Germinal center (tissue), 1 donor: ENCODE measurements at regions not wholly inside any gene's neighbourhood (a gene's known extent, or its start where the extent isn't known, plus 50 kb on each side); places are given as distances from the start of the nearest gene placed in this dataset.

ENCODE experiments used
- DNase-seq: peaks from one replicate; pipeline ENCODE4 v3.0.0; 2012; ENCODE audit warnings: mixed read lengths, low spot score

DNA sequence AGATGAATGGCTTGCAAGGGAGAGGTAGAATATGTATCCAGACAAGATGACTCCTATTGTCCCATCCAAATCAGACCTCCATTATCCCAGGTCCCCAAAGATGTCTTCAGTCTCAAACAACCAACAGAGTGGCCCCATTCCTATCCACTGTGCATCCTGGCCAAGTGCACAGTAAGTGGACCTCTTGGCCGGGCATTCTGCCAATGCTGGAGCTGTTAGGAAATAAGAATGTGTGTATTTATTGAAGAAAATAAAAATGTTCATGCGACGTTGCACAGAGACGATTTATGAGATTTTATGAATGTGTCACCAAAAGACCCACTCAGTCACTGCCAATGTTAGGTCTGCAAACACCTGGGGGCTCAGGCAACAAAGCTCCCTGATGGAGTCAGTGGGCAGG, 196.0 kb downstream of the MAFB start:
- DNase-seq, result no peak

DNA sequence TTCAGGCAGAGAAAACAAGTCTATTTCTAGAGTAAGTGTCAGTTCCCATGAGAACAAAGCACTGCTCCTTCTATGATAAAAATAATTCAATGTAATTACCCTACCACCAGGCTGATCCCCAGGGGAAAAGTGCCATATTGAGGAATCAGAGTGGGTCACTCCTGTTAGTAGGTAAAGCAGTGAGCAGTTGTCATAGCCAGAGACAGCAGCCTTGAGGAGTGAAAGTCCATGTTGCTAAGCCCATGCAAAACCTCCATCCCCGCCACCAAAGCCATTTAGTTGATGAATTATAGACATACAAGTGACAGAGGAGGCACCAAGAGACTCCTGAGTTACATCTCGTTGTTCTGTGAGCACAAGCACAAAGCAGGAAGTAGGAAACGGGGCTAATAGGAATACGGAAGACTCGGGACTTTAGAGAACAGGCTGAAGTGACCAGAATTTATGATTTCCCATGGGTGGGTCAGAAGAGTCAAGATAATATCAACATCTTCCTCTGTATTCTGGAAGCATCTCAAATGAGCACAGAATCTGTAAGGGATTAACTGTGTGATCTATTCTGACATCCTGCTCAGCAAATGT, 197.9 kb downstream of the MAFB start:
- DNase-seq, result no peak

DNA sequence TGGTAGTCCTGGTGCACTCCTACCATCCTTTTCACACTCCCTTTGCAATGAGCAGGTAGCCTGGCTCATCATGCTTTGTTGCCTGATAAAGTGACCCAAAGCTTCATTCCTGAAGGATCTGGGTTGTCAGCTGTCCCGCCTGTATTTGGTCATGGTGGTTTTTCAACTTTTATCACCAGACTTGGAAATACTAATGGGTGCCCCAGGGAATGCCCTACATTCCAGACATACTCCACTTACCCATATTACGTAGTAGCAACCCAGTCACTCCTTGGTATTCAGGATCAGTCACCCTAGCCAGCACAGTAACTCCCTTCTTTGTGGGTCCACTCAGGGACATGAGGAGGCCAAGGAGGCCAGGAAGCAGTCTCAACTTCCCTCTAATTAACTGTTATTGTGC, 199.2 kb downstream of the MAFB start:
- no peak for DNase-seq

DNA sequence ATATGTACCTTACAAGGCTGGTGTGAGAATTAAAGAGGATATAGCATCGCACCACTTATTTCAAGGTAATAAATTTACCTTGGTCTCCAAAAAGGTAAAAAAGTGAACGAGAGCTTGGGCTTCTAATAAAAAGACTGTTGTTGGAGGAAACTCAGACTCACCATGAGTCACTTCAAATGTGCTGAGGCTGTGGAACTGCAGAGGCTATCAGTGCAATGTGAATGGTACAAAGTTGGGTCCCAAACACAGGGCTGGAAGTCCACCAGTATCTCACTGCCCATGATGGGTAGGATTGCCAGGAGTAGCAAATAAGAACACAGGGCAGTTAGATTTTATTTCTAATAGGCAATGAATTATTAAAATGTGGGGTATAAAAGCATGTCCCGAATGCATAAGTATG, 200.6 kb downstream of the MAFB start:
- no peak for DNase-seq

DNA sequence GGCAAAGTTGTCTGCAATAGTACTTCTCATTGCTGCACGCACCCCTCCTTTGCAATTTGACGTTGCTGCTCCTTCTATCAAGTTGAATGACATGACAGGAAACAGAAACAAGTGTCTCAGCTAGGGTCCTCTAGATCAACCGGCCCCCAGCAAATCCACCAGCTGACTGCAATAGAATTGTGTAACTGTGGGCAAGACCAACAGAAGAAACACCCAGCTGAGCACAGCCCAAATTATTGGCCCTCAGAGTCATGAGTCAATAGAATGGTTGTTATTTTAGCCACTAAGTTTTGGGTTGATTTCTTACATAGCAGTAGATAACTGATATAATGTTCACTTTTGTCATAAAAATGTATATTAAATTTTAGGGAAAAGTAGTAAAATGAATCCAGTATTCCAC, 202.7 kb downstream of the MAFB start:
- no peak for DNase-seq

DNA sequence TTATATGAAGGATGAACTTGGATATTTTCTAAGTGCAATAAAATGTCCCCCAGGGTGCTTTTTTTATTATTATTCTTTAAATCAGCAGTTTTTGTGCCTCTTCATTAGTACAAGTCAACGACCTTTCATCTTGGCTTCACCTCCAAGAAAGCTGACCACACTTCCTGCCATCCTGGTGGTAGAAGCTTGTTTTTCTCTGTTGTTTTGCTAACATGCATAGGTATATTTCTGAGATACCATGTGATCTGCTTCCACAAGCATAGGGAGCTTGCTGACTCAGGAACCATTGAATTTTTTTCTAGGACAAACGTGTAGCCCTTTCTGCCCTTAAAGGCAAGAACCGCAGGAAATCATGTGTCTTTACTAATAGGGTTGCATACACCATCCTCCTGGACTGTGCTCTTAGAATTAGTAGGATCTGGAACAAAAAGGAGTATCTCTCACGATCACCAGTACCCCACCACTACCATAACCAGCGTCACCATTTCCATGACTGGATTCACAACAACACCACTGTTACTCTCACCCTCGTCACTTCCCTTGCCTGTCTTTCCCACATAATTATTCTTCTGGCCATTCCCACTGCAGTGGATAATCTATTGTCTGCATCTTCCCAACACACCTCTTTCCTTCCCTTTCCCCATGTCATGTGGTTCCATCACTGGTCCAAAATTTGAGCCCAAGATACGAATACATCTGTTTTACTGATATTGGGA, 207.1 kb downstream of the MAFB start:
- DNase-seq, result no peak

DNA sequence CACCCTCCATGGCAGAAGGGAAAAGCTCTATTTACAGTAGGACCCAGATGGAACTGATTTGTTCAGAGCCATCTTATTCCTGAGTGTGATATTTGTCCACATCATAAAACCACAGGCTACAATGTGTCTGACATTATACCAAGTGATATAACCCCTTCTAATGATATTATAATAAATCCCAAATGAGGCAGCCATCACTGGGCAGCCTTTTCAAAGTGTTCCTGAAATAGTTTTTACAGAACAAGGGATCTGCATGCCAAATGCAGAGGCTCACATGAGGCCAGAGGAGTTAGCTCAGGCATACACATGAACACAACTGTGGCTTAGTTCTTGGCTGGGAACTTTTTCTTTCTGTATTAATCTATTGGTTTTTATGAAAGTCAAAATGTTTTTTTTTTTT, 207.7 kb downstream of the MAFB start:
- DNase-seq, result no peak

DNA sequence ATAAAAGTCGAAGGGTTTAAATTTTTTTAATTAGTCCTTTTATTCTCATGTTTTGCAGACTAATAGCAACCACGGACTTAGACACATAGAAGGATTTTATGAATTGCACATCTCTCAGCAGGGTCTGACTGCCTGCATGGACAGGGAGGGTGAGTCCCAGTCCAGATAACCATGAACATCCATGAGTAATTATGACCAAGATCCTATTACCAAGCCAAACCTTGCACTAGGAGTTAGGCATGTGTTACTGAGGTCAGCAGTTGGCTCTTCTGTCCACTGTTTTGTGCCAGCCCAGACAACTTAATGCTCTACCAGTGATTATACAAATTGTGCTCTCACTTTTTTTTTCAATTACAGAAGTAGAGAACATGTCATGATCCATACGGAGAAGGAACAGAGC, 211.2 kb downstream of the MAFB start:
- no peak for DNase-seq

DNA sequence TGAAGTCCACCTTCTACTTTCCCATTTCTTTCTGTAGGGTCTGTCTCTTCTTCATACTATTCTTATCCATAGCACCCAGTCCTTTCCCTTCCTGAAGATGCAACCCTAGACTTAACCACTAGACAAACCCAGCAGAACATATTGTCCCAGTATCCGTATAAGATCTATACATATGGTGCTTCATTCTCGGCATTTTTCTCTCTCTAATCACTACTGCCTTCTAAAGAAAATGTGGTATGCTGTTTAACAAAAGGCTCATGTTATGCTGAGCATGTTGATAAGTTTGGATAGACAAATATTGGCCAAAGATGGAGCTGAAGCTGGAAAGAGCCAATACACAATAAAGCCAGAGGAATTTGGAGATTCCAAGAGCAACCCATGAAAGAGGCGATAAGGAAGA, 212.6 kb downstream of the MAFB start:
- no peak for DNase-seq

DNA sequence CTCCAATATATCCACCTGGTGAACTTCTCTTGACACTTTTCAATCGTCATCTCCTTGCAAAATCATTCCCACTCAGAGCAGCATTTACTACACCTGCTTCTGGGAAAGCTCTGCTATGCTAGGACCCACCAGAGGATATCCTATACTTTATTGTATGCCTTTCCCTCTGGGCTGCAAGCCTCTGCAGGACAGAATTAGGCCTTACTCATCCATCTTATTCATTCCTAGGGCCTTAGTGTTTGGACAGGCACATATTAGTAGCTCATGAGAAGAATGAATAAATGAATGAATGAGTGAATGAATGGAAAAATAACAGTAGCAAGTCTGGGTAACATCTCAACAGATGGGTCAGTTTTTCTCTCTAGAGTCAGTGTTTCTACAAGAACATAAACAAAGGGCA, 216.1 kb downstream of the MAFB start:
- no peak for DNase-seq

DNA sequence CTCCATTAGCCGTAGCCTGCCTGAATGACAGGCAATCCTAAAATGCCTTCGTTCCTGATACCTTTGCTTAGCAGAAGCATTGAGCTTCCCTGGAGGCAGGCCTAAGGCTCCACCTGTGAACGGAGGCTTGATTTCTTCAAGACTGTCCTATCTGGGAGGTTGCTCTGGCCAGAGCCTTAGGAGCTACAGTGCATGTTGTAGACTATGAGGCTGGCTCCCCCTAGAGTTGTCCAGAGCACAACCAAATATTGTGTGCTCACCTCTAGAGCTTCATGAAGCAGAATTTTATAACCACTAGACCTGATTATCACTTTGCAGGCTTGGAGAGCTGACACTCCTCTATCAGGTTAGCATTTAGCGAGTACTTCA, 217.8 kb downstream of the MAFB start:
- no peak for DNase-seq

DNA sequence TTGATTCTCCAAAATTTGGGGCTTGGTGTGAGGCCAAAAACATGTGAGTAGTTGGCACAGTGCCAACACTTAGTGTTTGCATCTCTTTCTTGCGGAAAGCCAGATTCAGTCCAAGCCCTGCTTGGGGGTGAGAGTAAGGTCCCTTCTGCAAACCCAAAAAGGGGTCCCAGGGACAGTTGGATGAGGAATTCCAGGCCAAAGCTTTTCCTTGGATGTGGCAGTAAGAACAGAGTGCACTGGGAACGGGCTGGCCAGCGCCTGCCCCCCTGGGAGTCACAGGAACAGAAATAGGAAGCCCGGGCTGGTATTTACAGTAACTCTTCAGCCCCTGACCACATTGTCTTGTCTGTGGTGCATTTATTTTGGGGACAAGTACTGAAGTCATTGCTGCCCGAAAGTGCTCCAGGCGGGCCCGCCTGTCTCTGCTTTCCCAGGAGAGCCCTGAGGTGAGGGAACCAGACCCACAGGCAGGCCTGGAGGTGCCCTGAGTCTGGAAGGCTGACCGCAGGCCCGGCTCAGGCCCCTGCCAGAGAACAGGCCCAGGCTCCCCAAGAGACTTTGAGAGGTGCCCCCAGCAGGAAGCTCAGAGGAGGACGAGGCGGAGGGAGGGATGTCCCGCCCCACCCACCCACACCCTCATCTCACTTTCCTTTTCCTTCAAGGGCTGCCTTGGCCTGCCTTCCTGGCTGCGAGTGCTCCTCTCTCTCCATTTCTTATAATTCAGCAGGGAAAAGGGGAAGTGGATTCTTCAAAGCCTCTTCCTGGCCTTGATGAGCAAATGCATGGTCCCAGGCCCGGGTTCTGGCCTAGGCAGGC, 218.4 kb downstream of the MAFB start:
- peak; percentile 8 for DNase-seq

DNA sequence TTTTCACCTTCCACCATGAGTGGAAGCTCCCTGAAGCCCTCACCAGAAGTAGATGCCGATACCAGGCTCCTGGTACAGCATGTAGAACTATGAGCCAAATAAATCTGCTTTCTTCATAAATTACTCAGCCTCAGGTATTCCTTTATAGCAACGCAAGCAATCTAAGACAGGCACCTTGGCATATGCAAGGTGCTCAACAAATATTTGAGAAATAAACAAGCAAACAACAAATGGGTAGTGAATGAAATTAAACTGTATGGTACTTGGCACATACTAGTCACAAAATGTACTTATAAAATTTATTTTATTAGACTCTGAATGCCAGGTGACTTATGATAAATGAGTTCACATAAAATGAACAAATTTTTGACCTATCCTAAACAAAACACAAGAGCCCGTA, 220.3 kb downstream of the MAFB start:
- DNase-seq, result no peak

DNA sequence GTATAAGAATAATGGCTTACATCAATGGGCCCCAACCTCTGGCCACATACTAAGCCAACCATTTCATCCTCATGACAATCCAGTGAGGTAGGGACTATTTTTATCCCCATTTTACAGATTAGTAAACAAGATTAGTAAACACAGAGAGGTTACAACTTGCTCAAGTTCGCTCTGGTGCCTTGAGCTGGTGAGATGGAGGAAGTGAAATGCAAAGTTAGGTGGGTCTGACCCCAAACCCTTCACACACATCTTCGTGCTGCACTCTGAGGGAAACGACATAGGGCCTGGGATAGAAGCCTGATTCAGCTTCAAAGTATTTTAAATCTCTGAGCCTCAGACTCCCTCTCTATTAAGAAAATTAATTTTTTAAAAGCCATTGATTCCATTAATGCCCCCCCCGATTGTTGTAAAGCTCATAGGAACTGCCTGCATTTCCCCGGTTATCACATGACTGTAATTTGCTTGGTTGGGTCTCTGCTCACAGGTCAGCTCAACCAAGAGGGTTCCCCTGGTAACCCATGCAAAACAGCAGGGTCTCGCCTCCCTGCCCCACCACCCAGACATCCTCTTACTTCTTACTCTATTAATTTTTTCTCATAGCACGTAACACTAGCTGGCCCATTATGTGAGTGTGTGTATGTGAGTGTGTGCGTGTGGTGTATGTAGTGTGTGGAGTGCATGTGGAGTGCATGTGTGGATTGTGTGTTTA, 221.2 kb downstream of the MAFB start:
- DNase-seq, result peak; percentile 47

DNA sequence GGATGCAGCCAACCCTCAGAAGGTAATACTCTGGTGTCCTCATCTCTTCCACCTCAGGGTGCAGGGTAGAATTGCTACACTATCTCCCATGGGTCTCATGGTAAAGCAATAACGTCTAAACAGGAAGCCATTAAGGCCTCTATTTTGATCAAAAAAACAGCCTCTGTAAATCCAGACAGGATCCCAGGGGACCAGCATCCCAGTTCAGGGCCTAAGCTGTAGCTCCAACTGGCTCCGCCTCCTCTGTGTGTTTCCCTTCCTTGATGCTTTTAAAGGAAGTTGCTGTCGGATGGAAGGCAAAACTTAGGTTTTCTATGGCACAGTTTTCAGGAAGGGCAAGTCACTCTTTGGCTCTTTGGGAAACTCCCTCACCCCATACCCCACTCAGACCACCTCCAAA, 222.0 kb downstream of the MAFB start:
- no peak for DNase-seq

DNA sequence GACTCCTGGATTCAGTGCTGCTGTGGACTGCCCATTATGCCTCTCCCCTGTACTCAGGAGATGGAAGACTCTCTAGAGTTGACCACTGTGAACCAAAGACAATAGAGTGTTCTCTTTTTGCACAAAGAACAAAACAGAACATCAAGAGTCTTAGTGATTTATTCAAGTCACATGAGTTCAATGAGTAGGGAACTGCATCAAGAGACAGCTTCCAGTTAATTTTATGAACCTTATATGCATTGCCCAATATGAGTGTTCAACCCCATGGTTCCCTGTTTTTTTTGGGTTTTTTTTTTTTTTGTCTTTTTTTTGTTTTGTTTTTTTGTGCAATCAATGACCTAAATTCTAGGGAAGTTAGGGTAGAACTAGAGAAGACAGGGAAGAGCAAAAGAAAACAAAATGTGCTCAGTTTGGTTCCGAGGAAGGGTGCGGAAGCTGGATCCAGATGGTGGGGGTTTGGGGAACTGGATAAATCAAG, 224.3 kb downstream of the MAFB start:
- no peak for DNase-seq

DNA sequence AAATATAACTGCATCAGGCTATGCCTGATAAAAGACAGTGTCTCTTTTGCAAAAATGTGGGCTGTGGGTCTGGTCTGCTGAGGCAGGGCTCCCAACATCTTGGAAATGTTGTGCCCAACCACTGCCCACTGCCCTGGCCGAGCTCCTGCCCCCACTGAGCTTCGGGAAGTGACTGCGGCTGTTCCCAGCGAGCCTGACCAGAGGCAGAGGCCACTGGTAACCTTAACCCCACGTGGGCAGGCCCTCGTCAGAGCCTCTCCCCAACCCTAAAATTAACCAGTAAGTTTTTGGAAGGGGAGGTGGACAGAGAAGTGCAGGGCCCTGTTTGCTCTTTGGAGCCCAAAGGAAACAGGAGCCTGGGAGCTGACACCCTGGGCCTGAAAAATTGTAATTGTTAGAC, 225.9 kb downstream of the MAFB start:
- DNase-seq, result no peak

DNA sequence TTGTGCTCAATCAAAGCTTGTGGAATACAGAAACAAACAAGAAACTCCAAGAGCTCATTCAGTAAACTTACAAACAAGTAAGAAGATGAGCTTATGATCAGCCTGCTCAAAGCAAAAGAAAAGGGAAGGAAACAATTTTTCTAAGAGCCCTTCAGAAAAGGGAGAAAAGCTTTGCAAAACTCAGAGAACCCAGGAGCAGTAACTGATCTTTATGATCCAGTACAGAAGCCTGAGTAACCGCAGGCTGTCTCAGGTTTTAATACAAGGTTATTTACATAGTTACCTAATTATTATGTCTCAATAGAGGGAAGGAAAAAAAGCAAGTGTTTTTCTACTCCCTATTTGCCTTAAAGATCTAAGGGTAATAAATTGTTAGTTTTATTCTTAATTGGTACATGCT, 226.5 kb downstream of the MAFB start:
- DNase-seq, result no peak

DNA sequence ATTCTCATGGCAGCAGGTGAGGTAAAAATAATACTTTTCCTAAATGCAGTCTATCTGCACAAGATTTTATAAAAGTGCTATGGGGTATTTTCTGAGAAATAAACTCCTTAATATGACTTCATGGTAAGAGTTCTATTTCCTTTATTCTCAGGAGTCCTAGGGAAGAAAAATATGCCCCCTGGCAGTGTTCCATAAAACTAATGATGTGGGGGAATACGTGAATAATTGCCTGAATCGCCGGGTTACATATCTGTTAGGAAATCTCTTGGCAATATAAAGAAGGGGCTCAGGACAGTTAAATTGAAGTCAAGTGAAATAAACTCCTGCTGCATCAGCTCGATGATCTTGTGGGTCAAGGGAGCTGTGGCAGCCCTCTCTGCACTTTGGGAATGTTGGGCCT, 229.7 kb downstream of the MAFB start:
- DNase-seq, result no peak

DNA sequence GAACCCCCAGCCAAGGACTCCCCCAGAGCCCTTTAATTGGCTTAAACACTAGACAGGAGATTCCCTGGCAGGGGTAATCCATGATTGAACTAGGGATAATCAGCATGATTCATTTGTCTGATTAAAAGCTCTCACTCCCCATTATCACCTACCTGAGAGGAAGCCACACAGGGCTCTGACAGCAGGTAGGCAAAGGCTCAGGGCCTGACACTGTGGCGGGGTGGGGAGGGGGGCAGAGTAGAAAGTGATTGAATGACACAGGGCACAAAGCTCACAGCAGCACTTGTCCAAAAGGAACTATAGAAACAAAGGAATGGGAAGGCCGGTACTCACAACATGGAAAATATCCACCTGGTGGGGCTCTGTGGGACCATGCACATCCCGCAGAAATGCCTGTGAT, 231.6 kb downstream of the MAFB start:
- DNase-seq, result no peak

DNA sequence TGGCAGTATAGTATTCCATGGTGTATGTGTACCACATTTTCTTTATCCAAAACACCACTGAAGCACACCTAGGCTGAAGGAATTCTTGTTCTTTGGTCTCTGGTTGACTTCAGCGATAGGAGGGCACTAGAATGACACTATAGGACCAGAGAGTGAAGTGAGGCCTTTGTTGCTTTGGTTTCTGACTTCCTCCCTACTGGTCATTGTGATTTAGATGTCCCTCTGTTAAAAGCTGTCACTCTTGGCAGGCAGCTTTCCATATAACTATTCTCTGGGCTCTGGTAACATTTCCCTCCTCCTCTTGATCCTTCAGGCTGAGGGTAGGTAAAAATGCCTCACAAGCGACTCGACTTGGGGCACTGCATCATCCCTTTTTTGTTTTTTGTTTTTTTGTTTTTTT, 236.3 kb downstream of the MAFB start:
- DNase-seq, result no peak

DNA sequence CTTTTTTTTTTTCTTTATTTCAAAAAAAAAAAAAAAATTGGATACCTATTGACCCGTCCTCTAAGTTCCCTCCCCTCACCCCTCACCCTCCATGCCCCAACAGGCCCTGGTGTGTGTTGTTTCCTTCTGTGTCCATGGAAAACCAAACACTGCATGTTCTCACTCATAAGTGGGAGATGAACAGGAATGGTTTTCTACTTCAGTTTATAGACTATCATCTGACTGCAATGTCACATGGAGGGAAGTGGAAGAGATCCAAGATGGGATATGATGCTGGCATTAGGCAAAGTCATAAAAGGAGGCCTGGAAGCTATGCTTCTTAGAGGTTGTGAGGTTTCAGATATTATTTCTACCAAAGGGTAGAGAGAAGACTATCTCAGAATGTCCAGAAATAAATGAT, 237.5 kb downstream of the MAFB start:
- DNase-seq, result no peak
